ENCODE measurements at regions not wholly inside any gene's neighbourhood (a gene's known extent, or its start where the extent isn't known, plus 50 kb on each side); places are given as distances from the start of the nearest gene placed in this dataset.
"Not testable (repeated sequence)": the region's sequence is repeated elsewhere in the genome, so short reads cannot be mapped to it uniquely, and the experiment has no call there.

GRCh38 chr3:166993015-166993630 lies 387.0 kb downstream of the ZBBX start:
- DNase-seq, result no peak

GRCh38 chr3:166986000-166986399 lies 394.1 kb downstream of the ZBBX start:
- DNase-seq, result no peak

- DNase-seq, result not testable (repeated sequence)
Observed at GRCh38 chr3:166975796-166976195, 404.3 kb downstream of the ZBBX start.

GRCh38 chr3:166967714-166968113 lies 412.4 kb downstream of the ZBBX start:
- DNase-seq, result not testable (repeated sequence)

- no peak for DNase-seq
Observed at GRCh38 chr3:166962911-166963310, 417.2 kb downstream of the ZBBX start.

GRCh38 chr3:166957121-166957520 lies 423.0 kb downstream of the ZBBX start:
- no peak for DNase-seq

- peak; percentile 22 for DNase-seq
Observed at GRCh38 chr3:166955201-166955939, 424.7 kb downstream of the ZBBX start.

GRCh38 chr3:166934879-166935278 lies 445.2 kb downstream of the ZBBX start:
- DNase-seq, result no peak

GRCh38 chr3:166917437-166917836 lies 462.7 kb downstream of the ZBBX start:
- no peak for DNase-seq

GRCh38 chr3:166902374-166902773 lies 477.7 kb downstream of the ZBBX start:
- DNase-seq, result no peak

- no peak for DNase-seq
Observed at GRCh38 chr3:166900866-166901577, 479.1 kb downstream of the ZBBX start.

- no peak for DNase-seq
Observed at GRCh38 chr3:166897811-166898210, 482.3 kb downstream of the ZBBX start.

GRCh38 chr3:166889241-166889640 lies 490.9 kb downstream of the ZBBX start:
- DNase-seq, result no peak

GRCh38 chr3:166879661-166880060 lies 500.4 kb downstream of the ZBBX start:
- no peak for DNase-seq

GRCh38 chr3:166877971-166878370 lies 502.1 kb downstream of the ZBBX start:
- no peak for DNase-seq

- DNase-seq, result no peak
Observed at GRCh38 chr3:166864473-166865467, 515.3 kb downstream of the ZBBX start.

- no peak for DNase-seq
Observed at GRCh38 chr3:166860217-166860616, 519.9 kb downstream of the ZBBX start.

GRCh38 chr3:166844329-166844728 lies 535.8 kb downstream of the ZBBX start:
- peak; percentile 15 for DNase-seq

GRCh38 chr3:166842784-166843183 lies 537.3 kb downstream of the ZBBX start:
- not testable (repeated sequence) for DNase-seq

- DNase-seq, result no peak
Observed at GRCh38 chr3:166837535-166837934, 542.6 kb downstream of the ZBBX start.

- DNase-seq, result no peak
Observed at GRCh38 chr3:166836836-166837235, 543.3 kb downstream of the ZBBX start.

- peak; percentile 28 for DNase-seq
Observed at GRCh38 chr3:166829896-166830295, 550.2 kb downstream of the ZBBX start.

- no peak for DNase-seq
Observed at GRCh38 chr3:166818464-166818863, 561.6 kb downstream of the ZBBX start.

Data from T1000 (cell line).